GOT3 (cell line): ENCODE measurements at regions not wholly inside any gene's neighbourhood (a gene's known extent, or its start where the extent isn't known, plus 50 kb on each side); places are given as distances from the start of the nearest gene placed in this dataset.

ENCODE experiments used
- DNase-seq: peaks from one replicate; lab custom pipeline; 2025; ENCODE audit warnings: mixed read lengths; lab: John Stamatoyannopoulos, UW

DNA sequence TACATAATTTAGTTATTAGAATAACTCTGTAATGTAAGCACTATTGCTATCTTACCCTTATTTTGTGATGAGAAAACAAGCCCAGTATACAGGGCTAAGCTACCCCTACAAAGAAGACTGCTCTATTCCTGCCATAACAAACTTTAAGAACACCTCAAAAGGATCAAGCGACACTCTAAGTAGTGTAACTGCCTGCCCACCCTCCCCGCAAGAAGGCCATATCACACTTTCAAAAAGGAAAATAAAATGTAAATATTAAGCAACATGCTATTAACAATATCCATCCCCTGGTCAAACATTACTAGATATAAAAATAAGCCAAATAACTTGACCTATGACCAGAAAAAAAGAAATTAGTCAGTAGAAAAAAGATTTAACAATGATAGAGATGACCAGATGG, 741.7 kb upstream of the CNTNAP5 start:
- DNase-seq: no peak

DNA sequence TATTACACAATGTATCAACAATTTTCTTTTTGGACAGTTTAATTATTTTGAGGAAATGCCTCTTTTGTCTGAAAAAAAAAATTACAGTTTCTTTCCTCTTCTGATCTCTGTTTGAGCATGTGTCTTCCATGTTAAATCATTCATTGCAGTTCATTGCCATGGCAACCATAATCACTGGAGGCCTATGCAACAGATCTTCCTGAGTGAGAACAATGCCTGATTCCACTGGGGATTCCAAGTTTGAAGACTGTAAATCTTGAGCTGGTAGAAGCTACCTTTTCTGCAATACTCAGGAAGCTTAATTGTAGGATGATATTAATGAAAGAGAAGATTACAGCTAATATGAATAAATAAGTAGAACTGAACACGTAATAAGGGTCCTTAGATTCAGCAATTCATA, 721.4 kb upstream of the CNTNAP5 start:
- DNase-seq: no peak
